CD14-positive monocyte (primary cell): ENCODE measurements at regions not wholly inside any gene's neighbourhood (a gene's known extent, or its start where the extent isn't known, plus 50 kb on each side); places are given as distances from the start of the nearest gene placed in this dataset.

Experiments used
- DNase-seq, 3 donors: peaks; one replicate each; pipeline ENCODE4 v3.0.0-alpha.2; 2011 to 2022
- H2AFZ ChIP-seq: 2 replicates; pipeline ENCODE4 v1.6.0; 2012; ENCODE audit warnings: mild to moderate bottlenecking, low read depth, low read length, inconsistent platforms; ENCODE audit not compliant: insufficient read depth, poor library complexity, severe bottlenecking
- H3K27ac ChIP-seq, 2 donors: 1 replicate in 1 of 2; 2 replicates in 1 of 2; pipeline ENCODE4 v1.5.1; 2012 to 2013; ENCODE audit warnings: low read length in 2 of 2, control low read depth in 1 of 2, inconsistent platforms in 1 of 2, low read depth in 1 of 2, mild to moderate bottlenecking in 1 of 2
- H3K27me3 ChIP-seq, 2 donors: one replicate each; pipeline versions ENCODE4 v1.6.0 to v1.6.1; 2011 to 2013; ENCODE audit warnings: low read length in 2 of 2; ENCODE audit not compliant: control insufficient read depth in 2 of 2, insufficient read depth in 2 of 2
- H3K36me3 ChIP-seq, 2 donors: replicated peaks in 1 of 2; 1 replicate in 1 of 2; 2 replicates in 1 of 2; pipeline versions ENCODE4 v1.5.1 to v1.6.1; 2012 to 2013; ENCODE audit warnings: low read length in 2 of 2, control low read depth in 1 of 2, inconsistent platforms in 1 of 2, mild to moderate bottlenecking in 1 of 2; ENCODE audit not compliant: insufficient read depth in 2 of 2, control insufficient read depth in 1 of 2
- H3K4me1 ChIP-seq, 2 donors: 1 replicate in 1 of 2; 2 replicates in 1 of 2; pipeline versions ENCODE4 v1.5.1 to v1.6.1; 2012 to 2013; ENCODE audit warnings: low read length in 2 of 2, control low read depth in 1 of 2, inconsistent platforms in 1 of 2, mild to moderate bottlenecking in 1 of 2, moderate library complexity in 1 of 2; ENCODE audit not compliant: insufficient read depth in 2 of 2, control insufficient read depth in 1 of 2
- H3K4me2 ChIP-seq: replicated peaks from 2 replicates; pipeline ENCODE3; 2012; ENCODE audit warnings: low read length, moderate library complexity, mild to moderate bottlenecking; ENCODE audit not compliant: poor library complexity, severe bottlenecking; ENCODE audit errors: extremely low read depth
- H3K4me3 ChIP-seq, 3 experiments: fragments of 200-600 bp in 1 of 3; sonication (generic) in 1 of 3; replicated peaks in 1 of 3; 1 replicate in 2 of 3; 2 replicates in 1 of 3; pipeline ENCODE4 v1.5.1; 2011 to 2013; ENCODE audit warnings: low read length in 3 of 3, mild to moderate bottlenecking in 3 of 3, control low read depth in 2 of 3, low read depth in 2 of 3, inconsistent platforms in 1 of 3, moderate library complexity in 1 of 3
- H3K79me2 ChIP-seq: 2 replicates; pipeline ENCODE4 v1.6.0; 2012; ENCODE audit warnings: mild to moderate bottlenecking, control low read depth, inconsistent platforms, low read length, moderate library complexity; ENCODE audit not compliant: insufficient read depth
- H3K9ac ChIP-seq: 2 replicates; pipeline ENCODE4 v1.6.0; 2017; ENCODE audit warnings: low read length, mild to moderate bottlenecking; ENCODE audit not compliant: insufficient read depth, poor library complexity, severe bottlenecking
- H3K9me3 ChIP-seq, 2 donors: replicated peaks in 1 of 2; 1 replicate in 1 of 2; 2 replicates in 1 of 2; pipeline versions ENCODE4 v1.5.1 to v1.6.1; 2012 to 2013; ENCODE audit warnings: low read length in 2 of 2, control low read depth in 1 of 2; ENCODE audit not compliant: control insufficient read depth in 1 of 2, insufficient read depth in 1 of 2
- H4K20me1 ChIP-seq: 2 replicates; pipeline ENCODE4 v1.6.0; 2012; ENCODE audit warnings: mild to moderate bottlenecking, low read length, control low read depth, moderate library complexity; ENCODE audit not compliant: insufficient read depth
- H3K27ac Mint-ChIP-seq, 7 donors: one replicate each; pipeline ENCODE4 v1.8.0; 2020; ENCODE audit warnings: mild to moderate bottlenecking in 7 of 7, mixed read lengths in 7 of 7, moderate library complexity in 6 of 7, inconsistent platforms in 2 of 7
- H3K27me3 Mint-ChIP-seq, 3 donors: one replicate each; pipeline ENCODE4 v1.8.0; 2021 to 2022; ENCODE audit warnings: low read depth in 3 of 3, mild to moderate bottlenecking in 3 of 3, mixed read lengths in 3 of 3, moderate library complexity in 3 of 3, inconsistent platforms in 1 of 3
- H3K36me3 Mint-ChIP-seq, 2 donors: one replicate each; pipeline ENCODE4 v1.8.0; 2020; ENCODE audit warnings: mixed read lengths in 2 of 2, inconsistent platforms in 1 of 2, mild to moderate bottlenecking in 1 of 2
- H3K4me1 Mint-ChIP-seq: one replicate; pipeline ENCODE4 v1.8.0; 2020; ENCODE audit warnings: mild to moderate bottlenecking, mixed read lengths
- H3K4me3 Mint-ChIP-seq, 2 donors: one replicate each; pipeline ENCODE4 v1.8.0; 2020; ENCODE audit warnings: mild to moderate bottlenecking in 2 of 2, mixed read lengths in 2 of 2, moderate library complexity in 1 of 2
- H3K9me3 Mint-ChIP-seq, 7 donors: one replicate each; pipeline ENCODE4 v1.8.0; 2020 to 2022; ENCODE audit warnings: mixed read lengths in 7 of 7, mild to moderate bottlenecking in 6 of 7, moderate library complexity in 6 of 7, inconsistent platforms in 2 of 7
- WGBS: methylation state at CpG from one replicate; pipeline ENCODE4 v1.1.5; 2013; ENCODE audit warnings: missing lambda C conversion rate; ENCODE audit not compliant: insufficient coverage; 5-methylcytosine and 5-hydroxymethylcytosine counted together
- intact Hi-C, 2 donors: fragments of 100-400 bp; cut with micrococcal nuclease; formaldehyde crosslinking; loops; one replicate each; pipeline versions ENCODE4 v1.15.0 to v1.15.1; 2023
- TF ChIP-seq, protein P1 (sequence below): fragments of 200-600 bp; IDR thresholded peaks from one replicate; pipeline ENCODE4 v1.8.0; 2022; ENCODE audit warnings: antibody characterized with exemption, mild to moderate bottlenecking

DNA sequence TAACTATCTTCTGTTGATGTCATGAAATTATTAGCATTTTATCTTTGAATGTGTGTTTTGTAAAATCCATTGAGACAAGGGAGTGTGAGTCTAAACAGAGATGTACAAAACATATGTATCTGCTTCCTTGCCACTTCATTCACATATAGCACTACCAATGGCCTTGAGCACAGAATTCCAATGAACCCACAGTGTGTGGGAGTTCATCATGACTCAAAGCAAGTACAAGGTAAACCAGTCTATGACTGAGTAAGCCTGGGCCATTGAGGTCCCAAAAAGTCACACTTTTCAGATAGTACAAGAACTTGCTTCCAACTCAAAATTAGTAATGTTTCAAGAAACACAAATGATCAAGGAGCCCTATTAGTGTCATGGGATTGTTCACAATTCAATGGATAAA lies 218.6 kb downstream of the MANEA start:
- no peaks in the 10 kb centered on the region for H3K36me3 Mint-ChIP-seq
- intact Hi-C loops: no loop called here

DNA sequence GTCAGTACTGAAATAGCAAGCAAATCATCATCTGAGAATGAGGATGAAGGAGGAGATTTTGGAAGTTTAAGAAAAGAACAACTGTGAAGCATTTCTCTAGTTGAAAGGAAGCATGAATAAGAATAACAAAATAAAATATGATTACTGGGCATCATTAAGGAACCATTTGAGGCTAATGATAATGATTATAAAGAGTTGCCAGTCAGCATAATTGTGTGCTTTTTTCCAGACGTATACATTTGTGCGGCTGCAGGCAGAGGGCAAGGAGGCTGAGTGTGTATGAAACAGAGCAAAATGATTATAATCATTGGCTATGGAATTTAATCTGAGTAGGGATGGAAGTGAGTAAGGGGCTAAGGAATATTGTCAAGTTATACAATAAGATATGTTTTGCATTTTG lies 218.7 kb upstream of the FUT9 start:
- H3K27ac ChIP-seq: no peak overlapping the region
- Mint-ChIP-seq H3K27ac (no peak overlapping the region), H3K9me3 (peaks cover 0 to 8% (median 3%) of the 10 kb centered on the region in 7 donors), H3K36me3 (no peaks in the 10 kb centered on the region), H3K27me3 (no peaks in the 10 kb centered on the region), H3K4me3 (no peak overlapping the region), H3K4me1 (no peaks in the 10 kb centered on the region)
- no peak overlapping the region for H3K9ac ChIP-seq
- TF ChIP-seq, protein P1, sequence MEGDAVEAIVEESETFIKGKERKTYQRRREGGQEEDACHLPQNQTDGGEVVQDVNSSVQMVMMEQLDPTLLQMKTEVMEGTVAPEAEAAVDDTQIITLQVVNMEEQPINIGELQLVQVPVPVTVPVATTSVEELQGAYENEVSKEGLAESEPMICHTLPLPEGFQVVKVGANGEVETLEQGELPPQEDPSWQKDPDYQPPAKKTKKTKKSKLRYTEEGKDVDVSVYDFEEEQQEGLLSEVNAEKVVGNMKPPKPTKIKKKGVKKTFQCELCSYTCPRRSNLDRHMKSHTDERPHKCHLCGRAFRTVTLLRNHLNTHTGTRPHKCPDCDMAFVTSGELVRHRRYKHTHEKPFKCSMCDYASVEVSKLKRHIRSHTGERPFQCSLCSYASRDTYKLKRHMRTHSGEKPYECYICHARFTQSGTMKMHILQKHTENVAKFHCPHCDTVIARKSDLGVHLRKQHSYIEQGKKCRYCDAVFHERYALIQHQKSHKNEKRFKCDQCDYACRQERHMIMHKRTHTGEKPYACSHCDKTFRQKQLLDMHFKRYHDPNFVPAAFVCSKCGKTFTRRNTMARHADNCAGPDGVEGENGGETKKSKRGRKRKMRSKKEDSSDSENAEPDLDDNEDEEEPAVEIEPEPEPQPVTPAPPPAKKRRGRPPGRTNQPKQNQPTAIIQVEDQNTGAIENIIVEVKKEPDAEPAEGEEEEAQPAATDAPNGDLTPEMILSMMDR: no peak
- 96% methylated on average over 2 of the region's 2 CpGs for WGBS
- intact Hi-C loops: no loop called here
- H3K4me3 ChIP-seq: no peak overlapping the region
- no peaks in the 10 kb centered on the region for H3K79me2 ChIP-seq
- no peaks in the 10 kb centered on the region for H3K27me3 ChIP-seq
- H3K36me3 ChIP-seq: no peaks in the 10 kb centered on the region
- H3K4me2 ChIP-seq: no peak overlapping the region
- DNase-seq: no peak
- H4K20me1 ChIP-seq: no peaks in the 10 kb centered on the region
- H3K4me1 ChIP-seq: no peaks in the 10 kb centered on the region
- H3K9me3 ChIP-seq: no peaks in the 10 kb centered on the region
- H2AFZ ChIP-seq: no peak overlapping the region

More for the DNA sequence above, 218.6 kb downstream of the MANEA start:
- TF ChIP-seq, protein P1: no peak
- no peak for DNase-seq
- H3K9me3 Mint-ChIP-seq: peaks cover 0 to 8% (median 3%) of the 10 kb centered on the region in 7 donors
- no peaks in the 10 kb centered on the region for H3K4me1 ChIP-seq
- no peaks in the 10 kb centered on the region for H4K20me1 ChIP-seq
- H3K27ac ChIP-seq: no peak overlapping the region
- no peaks in the 10 kb centered on the region for H3K27me3 Mint-ChIP-seq
- no peak overlapping the region for H3K4me3 Mint-ChIP-seq
- no peak overlapping the region for H3K27ac Mint-ChIP-seq
- H2AFZ ChIP-seq: no peak overlapping the region
- no peaks in the 10 kb centered on the region for H3K36me3 ChIP-seq
- no peaks in the 10 kb centered on the region for H3K9me3 ChIP-seq
- no peaks in the 10 kb centered on the region for H3K27me3 ChIP-seq
- H3K4me3 ChIP-seq: no peak overlapping the region
- no peak overlapping the region for H3K4me2 ChIP-seq
- no peak overlapping the region for H3K9ac ChIP-seq
- no peaks in the 10 kb centered on the region for H3K4me1 Mint-ChIP-seq
- H3K79me2 ChIP-seq: no peaks in the 10 kb centered on the region
